ENCODE measurements at regions not wholly inside any gene's neighbourhood (a gene's known extent, or its start where the extent isn't known, plus 50 kb on each side); places are given as distances from the start of the nearest gene placed in this dataset.

DNA sequence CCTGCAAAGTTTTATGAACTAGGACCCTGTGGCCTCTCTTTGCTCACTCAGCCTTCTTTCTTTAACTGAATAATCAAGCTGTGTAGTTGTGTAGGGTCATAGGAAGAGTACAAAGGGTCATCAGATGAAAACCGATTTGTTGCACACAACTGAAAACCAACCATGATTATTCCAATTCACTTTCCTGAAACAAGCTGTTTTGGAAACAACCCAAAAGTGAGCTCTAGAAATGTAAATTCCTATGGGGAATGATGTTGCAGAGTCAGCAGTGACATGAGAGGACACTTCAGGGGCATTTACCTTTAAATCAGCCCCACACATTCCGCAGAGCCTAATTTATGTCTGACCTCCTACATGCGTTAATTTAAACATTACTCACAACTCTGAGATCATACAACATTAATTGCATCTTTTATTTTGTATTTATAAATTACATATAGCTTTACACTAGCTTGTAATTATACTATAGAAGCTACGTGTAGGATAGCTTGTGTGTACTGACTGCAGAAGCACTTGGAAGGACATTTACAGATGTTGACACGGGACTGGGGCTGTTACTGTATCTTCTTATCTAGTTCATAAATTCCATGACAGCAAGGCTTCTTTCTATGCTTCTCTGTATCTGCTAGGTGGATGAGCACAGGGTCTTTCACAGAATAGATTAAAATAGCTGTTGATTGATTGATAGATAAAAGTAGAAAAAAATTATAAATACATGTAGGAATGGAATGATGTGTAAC, 139.9 kb upstream of the AKR1E2 start:
- TF ChIP-seq, protein P1, sequence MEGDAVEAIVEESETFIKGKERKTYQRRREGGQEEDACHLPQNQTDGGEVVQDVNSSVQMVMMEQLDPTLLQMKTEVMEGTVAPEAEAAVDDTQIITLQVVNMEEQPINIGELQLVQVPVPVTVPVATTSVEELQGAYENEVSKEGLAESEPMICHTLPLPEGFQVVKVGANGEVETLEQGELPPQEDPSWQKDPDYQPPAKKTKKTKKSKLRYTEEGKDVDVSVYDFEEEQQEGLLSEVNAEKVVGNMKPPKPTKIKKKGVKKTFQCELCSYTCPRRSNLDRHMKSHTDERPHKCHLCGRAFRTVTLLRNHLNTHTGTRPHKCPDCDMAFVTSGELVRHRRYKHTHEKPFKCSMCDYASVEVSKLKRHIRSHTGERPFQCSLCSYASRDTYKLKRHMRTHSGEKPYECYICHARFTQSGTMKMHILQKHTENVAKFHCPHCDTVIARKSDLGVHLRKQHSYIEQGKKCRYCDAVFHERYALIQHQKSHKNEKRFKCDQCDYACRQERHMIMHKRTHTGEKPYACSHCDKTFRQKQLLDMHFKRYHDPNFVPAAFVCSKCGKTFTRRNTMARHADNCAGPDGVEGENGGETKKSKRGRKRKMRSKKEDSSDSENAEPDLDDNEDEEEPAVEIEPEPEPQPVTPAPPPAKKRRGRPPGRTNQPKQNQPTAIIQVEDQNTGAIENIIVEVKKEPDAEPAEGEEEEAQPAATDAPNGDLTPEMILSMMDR (optimal IDR thresholded peaks at IDR 0.05 in 1 of 3, IDR thresholded peaks at IDR 0.05 in 1 of 3, conservative IDR thresholded peaks at IDR 0.05 in 1 of 3; ENCODE audit: extremely low read depth in 1 of 3, insufficient read depth in 2 of 3, low read length in 3 of 3): no peak
- TF ChIP-seq EZH2 (IDR thresholded peaks at IDR 0.05; ENCODE audit: low read length): no peak

Data from keratinocyte (primary cell).